Omental fat pad (tissue), 3 donors: ENCODE measurements at regions not wholly inside any gene's neighbourhood (a gene's known extent, or its start where the extent isn't known, plus 50 kb on each side); places are given as distances from the start of the nearest gene placed in this dataset.
"Not testable (repeated sequence)": the region's sequence is repeated elsewhere in the genome, so short reads cannot be mapped to it uniquely, and the experiment has no call there.

Experiments used
- ATAC-seq: fragments of 150-250 bp; one replicate; pipeline ENCODE4 v1.9.1; 2016; ENCODE audit warnings: mild to moderate bottlenecking, moderate library complexity; ENCODE audit not compliant: low FRiP score
- DNase-seq: peaks from one replicate; pipeline ENCODE4 v3.0.0-alpha.2; 2019; ENCODE audit warnings: low spot score
- CTCF ChIP-seq, 3 donors: fragments of 450-650 bp; IDR thresholded peaks; one replicate each; pipeline ENCODE4 v1.5.1; 2016 to 2017; ENCODE audit warnings: antibody characterized with exemption in 3 of 3, mild to moderate bottlenecking in 3 of 3, moderate library complexity in 2 of 3

DNA sequence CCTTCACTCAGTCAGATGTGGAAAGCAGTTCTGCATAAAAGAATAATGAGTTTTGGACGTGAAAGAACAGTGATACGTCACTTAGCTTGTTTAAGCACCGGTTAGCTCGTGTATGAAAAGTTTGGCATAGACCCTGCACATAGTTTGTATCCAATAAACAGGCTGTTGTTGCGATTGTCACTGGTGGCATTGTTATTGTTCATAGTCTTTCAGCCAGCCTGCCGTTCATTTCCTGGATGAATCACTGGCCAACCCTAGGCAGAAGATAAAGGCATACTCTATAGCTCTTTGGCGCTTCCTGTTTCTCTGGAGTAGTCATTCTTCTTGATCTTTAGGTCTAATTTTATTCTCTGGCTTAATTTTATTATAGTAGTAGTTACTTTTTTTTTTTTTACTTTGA lies 57.8 kb upstream of the ANKRD30A start:
- ATAC-seq = no peak
- no peak for DNase-seq
- no peak for TF ChIP-seq CTCF (IDR thresholded peaks at IDR 0.05)

DNA sequence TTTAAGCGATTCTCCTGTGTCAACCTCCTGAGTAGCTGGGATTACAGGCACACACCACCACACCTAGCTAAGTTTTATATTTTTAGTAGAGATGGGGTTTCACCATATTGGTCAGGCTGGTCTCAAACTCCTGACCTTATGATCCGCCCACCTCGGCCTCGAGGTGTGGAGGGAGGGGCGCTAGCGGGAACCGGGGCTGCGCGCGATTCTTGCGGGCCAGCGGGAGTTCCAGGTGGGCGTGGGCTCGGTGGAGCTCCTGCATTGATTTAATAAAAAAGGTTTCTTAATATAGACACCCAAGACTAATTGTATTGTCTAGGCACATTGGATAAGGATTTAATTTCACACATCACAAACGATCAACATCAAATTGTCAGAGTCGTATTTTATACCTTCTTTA lies 63.1 kb upstream of the ANKRD30A start:
- ATAC-seq, DNase-seq: not testable (repeated sequence)

DNA sequence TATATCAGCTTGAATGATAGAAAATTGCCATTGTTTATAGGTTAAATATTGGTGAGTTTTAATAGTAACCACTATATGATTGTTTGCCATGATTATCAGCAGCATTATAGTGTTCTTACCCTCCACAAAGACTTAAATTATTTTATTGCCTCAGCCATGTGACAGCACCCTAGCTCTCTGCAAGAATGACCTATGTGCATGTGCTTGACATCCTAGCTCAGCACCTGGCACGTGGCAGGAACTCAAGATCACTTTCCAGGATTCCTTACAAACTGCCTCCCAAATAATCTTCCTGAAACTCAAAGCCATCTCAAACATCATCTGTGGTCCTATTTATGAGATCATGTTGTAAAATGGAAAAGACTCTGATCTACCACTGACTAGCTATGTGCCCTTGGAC lies 68.1 kb upstream of the ANKRD30A start:
- no peak for ATAC-seq
- TF ChIP-seq CTCF (IDR thresholded peaks at IDR 0.05) = no peak
- no peak for DNase-seq

DNA sequence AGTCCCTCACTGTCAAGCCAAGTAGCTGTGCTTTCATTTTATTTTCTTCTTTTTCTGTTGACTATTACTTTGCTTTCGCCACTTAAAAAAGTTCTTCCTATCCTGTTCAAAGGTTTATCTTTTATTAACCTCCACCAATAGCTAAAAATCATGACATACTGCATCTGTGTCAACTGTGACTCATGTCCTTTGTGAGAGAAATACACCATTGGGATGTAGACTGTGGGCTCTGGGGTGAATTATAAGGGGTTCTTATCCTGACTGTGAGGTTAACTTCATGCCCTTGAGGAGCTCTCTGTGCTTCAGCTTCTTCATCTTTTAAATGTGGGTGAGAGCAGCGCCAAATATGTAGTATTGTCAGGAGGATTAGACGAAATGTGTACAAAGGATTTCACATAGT lies 71.9 kb upstream of the ANKRD30A start:
- ATAC-seq = no peak

GRCh38 chr10:37049982-37050381 lies 75.4 kb upstream of the ANKRD30A start:
- ATAC-seq, DNase-seq: not testable (repeated sequence)

More for the DNA sequence above, 71.9 kb upstream of the ANKRD30A start:
- no peak for DNase-seq
- no peak for TF ChIP-seq CTCF (IDR thresholded peaks at IDR 0.05)

- not testable (repeated sequence) for DNase-seq, ATAC-seq
Measured at GRCh38 chr10:37044319-37044718, 81.1 kb upstream of the ANKRD30A start.

- no peak for ATAC-seq
- DNase-seq = no peak
- TF ChIP-seq CTCF (IDR thresholded peaks at IDR 0.05) = no peak
Measured at GRCh38 chr10:37035853-37036252, 89.5 kb upstream of the ANKRD30A start.

- no peak for DNase-seq
- TF ChIP-seq CTCF (IDR thresholded peaks at IDR 0.05) = no peak
- ATAC-seq = no peak
Measured at GRCh38 chr10:37015498-37015897, 109.9 kb upstream of the ANKRD30A start.

DNA sequence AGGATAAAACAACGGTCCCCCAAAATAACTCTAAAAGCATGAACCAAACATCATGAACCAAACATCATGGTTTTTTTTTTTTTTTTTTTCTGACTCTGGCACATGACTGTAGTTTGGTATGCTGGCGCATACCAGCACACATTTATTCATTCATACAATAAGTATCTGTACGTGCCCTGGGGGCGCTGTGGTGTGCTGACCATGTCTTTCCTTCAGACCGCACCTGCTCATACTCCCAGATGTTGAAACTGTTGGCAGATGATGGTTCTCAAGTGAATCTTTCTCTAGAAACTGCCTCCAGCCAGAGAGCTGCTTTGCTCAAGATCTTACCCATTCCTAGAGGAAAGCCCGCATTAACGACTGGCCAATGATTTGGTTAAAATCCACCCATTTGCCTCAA lies 114.7 kb upstream of the ANKRD30A start:
- ATAC-seq = no peak
- no peak for DNase-seq
- TF ChIP-seq CTCF (IDR thresholded peaks at IDR 0.05) = no peak

- ATAC-seq, DNase-seq: not testable (repeated sequence)
Measured at GRCh38 chr10:37008276-37008675, 117.1 kb upstream of the ANKRD30A start.
